B cell (primary cell): ENCODE measurements at regions not wholly inside any gene's neighbourhood (a gene's known extent, or its start where the extent isn't known, plus 50 kb on each side); places are given as distances from the start of the nearest gene placed in this dataset.

ENCODE experiments used
- ATAC-seq: fragments of 200-7000 bp; cut with Tn5 transposase; one replicate; pipeline ENCODE4 v1.10.0; 2021; ENCODE audit warnings: low read depth, mild to moderate bottlenecking, moderate number of reproducible peaks, moderate library complexity
- CTCF ChIA-PET: fragments of 350-600 bp; sonication (Branson Sonifier 250); formaldehyde crosslinking; loops from one replicate; lab custom pipeline; 2021; ENCODE audit warnings: antibody characterized with exemption, inconsistent platforms; lab: Charles Lee
- POLR2A ChIA-PET: fragments of 350-600 bp; sonication (Branson Sonifier 250); formaldehyde crosslinking; loops from one replicate; lab custom pipeline; 2021; ENCODE audit warnings: antibody characterized with exemption; lab: Charles Lee
- DNase-seq: peaks from one replicate; pipeline ENCODE4 v3.0.0; 2013
- H2AFZ ChIP-seq: 2 replicates; pipeline ENCODE4 v1.6.1; 2012; ENCODE audit warnings: mild to moderate bottlenecking, low read depth, low read length; ENCODE audit not compliant: insufficient read depth, poor library complexity, severe bottlenecking
- H3K27ac ChIP-seq, 2 donors: 1 replicate in 1 of 2; 2 replicates in 1 of 2; pipeline ENCODE4 v1.5.1; 2012 to 2013; ENCODE audit warnings: low read length in 2 of 2, mild to moderate bottlenecking in 2 of 2, moderate library complexity in 1 of 2
- H3K27me3 ChIP-seq, 4 experiments: fragments of 200-600 bp in 1 of 4; sonication (generic) in 1 of 4; replicated peaks in 1 of 4; 1 replicate in 2 of 4; 2 replicates in 2 of 4; pipeline versions ENCODE4 v1.6.1 to v1.7.0; 2013 to 2016; ENCODE audit warnings: low read length in 3 of 4, mild to moderate bottlenecking in 2 of 4, mixed read lengths in 1 of 4, moderate library complexity in 1 of 4; ENCODE audit not compliant: insufficient read depth in 4 of 4, control insufficient read depth in 3 of 4; ENCODE audit errors: control extremely low read depth in 1 of 4
- H3K36me3 ChIP-seq, 2 experiments: replicated peaks in 1 of 2; 1 replicate in 1 of 2; 2 replicates in 1 of 2; pipeline versions ENCODE4 v1.6.1 to v1.7.1; 2013; ENCODE audit warnings: low read length in 1 of 2; ENCODE audit not compliant: insufficient read depth in 2 of 2, control insufficient read depth in 1 of 2; ENCODE audit errors: control extremely low read depth in 1 of 2, extremely low read depth in 1 of 2
- H3K4me1 ChIP-seq, 2 donors: fragments of 200-600 bp in 1 of 2; sonication (generic) in 1 of 2; 1 replicate in 1 of 2; 2 replicates in 1 of 2; pipeline versions ENCODE4 v1.5.1 to v1.6.1; 2013 to 2017; ENCODE audit warnings: low read length in 2 of 2; ENCODE audit not compliant: control insufficient read depth in 2 of 2, insufficient read depth in 2 of 2
- H3K4me2 ChIP-seq: replicated peaks from 2 replicates; pipeline ENCODE3; 2012; ENCODE audit warnings: mild to moderate bottlenecking, low read depth, low read length; ENCODE audit not compliant: poor library complexity, severe bottlenecking
- H3K4me3 ChIP-seq, 5 experiments: fragments of 200-600 bp in 1 of 5; sonication (generic) in 1 of 5; 1 replicate in 3 of 5; 2 replicates in 2 of 5; pipeline versions ENCODE4 v1.5.1 to v1.7.0; 2011 to 2016; ENCODE audit warnings: low read length in 4 of 5, mild to moderate bottlenecking in 4 of 5, low read depth in 2 of 5, control low read depth in 1 of 5, moderate library complexity in 1 of 5; ENCODE audit not compliant: insufficient read depth in 1 of 5; ENCODE audit errors: control extremely low read depth in 1 of 5, extremely low read depth in 1 of 5
- H3K79me2 ChIP-seq: fragments of 200-600 bp; sonication (generic); one replicate; pipeline ENCODE4 v1.6.0; 2016; ENCODE audit warnings: low read length; ENCODE audit not compliant: control insufficient read depth, insufficient read depth
- H3K9ac ChIP-seq: fragments of 200-600 bp; sonication (generic); 2 replicates; pipeline ENCODE4 v1.6.1; 2017; ENCODE audit warnings: mild to moderate bottlenecking, low read length, moderate library complexity
- H3K9me3 ChIP-seq, 3 donors: one replicate each; pipeline versions ENCODE4 v1.6.1 to v1.7.1; 2013; ENCODE audit warnings: low read length in 2 of 3; ENCODE audit not compliant: control insufficient read depth in 2 of 3, insufficient read depth in 1 of 3; ENCODE audit errors: control extremely low read depth in 1 of 3
- H4K20me1 ChIP-seq: 2 replicates; pipeline ENCODE4 v1.6.0; 2012; ENCODE audit warnings: mild to moderate bottlenecking, low read length; ENCODE audit not compliant: insufficient read depth, control insufficient read depth, poor library complexity, severe bottlenecking
- H3K27ac Mint-ChIP-seq: one replicate; pipeline ENCODE4 v1.8.0; 2021; ENCODE audit warnings: mixed read lengths
- H3K27me3 Mint-ChIP-seq: one replicate; pipeline ENCODE4 v1.8.0; 2021; ENCODE audit warnings: mixed read lengths
- H3K4me1 Mint-ChIP-seq: one replicate; pipeline ENCODE4 v1.8.0; 2021; ENCODE audit warnings: mixed read lengths
- H3K4me3 Mint-ChIP-seq: one replicate; pipeline ENCODE4 v1.8.0; 2021; ENCODE audit warnings: mixed read lengths
- H3K9me3 Mint-ChIP-seq: one replicate; pipeline ENCODE4 v1.8.0; 2022; ENCODE audit warnings: mixed read lengths; ENCODE audit not compliant: insufficient read depth
- EZH2 ChIP-seq: IDR thresholded peaks from 2 replicates; pipeline ENCODE4 v1.6.1; 2012; ENCODE audit warnings: borderline replicate concordance, low read depth, mild to moderate bottlenecking, moderate library complexity, low read length; ENCODE audit not compliant: insufficient read depth, poor library complexity, severe bottlenecking
- WGBS: methylation state at CpG from one replicate; pipeline ENCODE4 v1.1.5; 2013; ENCODE audit warnings: missing lambda C conversion rate; ENCODE audit not compliant: insufficient coverage; 5-methylcytosine and 5-hydroxymethylcytosine counted together
- intact Hi-C: fragments of 100-400 bp; cut with micrococcal nuclease; formaldehyde crosslinking; loops from one replicate; pipeline ENCODE4 v1.10.0; 2022
- TF ChIP-seq, protein P1 (sequence below): fragments of 200-600 bp; IDR thresholded peaks from one replicate; pipeline ENCODE4 v1.8.0; 2022; ENCODE audit warnings: antibody characterized with exemption, mild to moderate bottlenecking

DNA sequence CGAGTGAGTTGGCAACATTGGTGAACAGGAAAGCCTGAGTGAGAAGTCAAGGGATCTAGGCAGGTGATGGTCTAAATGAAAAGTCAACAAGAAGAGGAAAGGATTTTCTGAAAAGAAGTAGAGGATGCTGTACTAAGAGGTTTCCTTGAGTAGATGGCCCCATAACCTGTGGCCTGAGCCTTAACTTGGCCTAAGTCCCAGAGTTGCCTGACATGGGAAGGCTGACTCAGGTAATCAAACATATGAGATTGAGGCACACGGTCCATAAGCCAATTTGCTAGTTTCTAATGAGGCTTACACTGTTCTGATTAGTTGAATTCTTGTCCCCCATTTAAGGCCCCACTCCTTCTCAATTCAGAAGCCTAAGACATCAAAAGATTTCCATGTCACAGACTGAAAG lies 262.5 kb upstream of the LMCD1 start:
- Histone ChIP-seq H4K20me1 (no peaks in the 10 kb centered on the region), H3K4me3 (no peak overlapping the region), H3K36me3 (no peaks in the 10 kb centered on the region), H3K4me1 (no peaks in the 10 kb centered on the region), H3K4me2 (no peak overlapping the region), H3K27ac (no peak overlapping the region), H2AFZ (no peak overlapping the region), H3K79me2 (no peaks in the 10 kb centered on the region), H3K9me3 (peaks cover 0 to 3% (median 0%) of the 10 kb centered on the region in 3 donors), H3K27me3 (no peaks in the 10 kb centered on the region), H3K9ac (no peak overlapping the region)
- no peaks in the 10 kb centered on the region for H3K9me3 Mint-ChIP-seq
- H3K4me1 Mint-ChIP-seq: no peaks in the 10 kb centered on the region
- ChIA-PET CTCF (interaction anchor here (0.6 to 3.0 kb wide), 7 partner anchors 9 to 1772 kb away, joined by 3 to 16 read pairs (median 5); no protein-coding TSS in a partner anchor), POLR2A (no interaction called here)
- DNase-seq: no peak
- H3K27me3 Mint-ChIP-seq: peaks cover 5% of the 10 kb centered on the region
- intact Hi-C loops: no loop called here
- TF ChIP-seq, protein P1, sequence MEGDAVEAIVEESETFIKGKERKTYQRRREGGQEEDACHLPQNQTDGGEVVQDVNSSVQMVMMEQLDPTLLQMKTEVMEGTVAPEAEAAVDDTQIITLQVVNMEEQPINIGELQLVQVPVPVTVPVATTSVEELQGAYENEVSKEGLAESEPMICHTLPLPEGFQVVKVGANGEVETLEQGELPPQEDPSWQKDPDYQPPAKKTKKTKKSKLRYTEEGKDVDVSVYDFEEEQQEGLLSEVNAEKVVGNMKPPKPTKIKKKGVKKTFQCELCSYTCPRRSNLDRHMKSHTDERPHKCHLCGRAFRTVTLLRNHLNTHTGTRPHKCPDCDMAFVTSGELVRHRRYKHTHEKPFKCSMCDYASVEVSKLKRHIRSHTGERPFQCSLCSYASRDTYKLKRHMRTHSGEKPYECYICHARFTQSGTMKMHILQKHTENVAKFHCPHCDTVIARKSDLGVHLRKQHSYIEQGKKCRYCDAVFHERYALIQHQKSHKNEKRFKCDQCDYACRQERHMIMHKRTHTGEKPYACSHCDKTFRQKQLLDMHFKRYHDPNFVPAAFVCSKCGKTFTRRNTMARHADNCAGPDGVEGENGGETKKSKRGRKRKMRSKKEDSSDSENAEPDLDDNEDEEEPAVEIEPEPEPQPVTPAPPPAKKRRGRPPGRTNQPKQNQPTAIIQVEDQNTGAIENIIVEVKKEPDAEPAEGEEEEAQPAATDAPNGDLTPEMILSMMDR: no peak
- no peak overlapping the region for H3K4me3 Mint-ChIP-seq
- WGBS: 100% methylated on average over 1 of the region's 2 CpGs
- no peak for ATAC-seq
- no peak overlapping the region for H3K27ac Mint-ChIP-seq

DNA sequence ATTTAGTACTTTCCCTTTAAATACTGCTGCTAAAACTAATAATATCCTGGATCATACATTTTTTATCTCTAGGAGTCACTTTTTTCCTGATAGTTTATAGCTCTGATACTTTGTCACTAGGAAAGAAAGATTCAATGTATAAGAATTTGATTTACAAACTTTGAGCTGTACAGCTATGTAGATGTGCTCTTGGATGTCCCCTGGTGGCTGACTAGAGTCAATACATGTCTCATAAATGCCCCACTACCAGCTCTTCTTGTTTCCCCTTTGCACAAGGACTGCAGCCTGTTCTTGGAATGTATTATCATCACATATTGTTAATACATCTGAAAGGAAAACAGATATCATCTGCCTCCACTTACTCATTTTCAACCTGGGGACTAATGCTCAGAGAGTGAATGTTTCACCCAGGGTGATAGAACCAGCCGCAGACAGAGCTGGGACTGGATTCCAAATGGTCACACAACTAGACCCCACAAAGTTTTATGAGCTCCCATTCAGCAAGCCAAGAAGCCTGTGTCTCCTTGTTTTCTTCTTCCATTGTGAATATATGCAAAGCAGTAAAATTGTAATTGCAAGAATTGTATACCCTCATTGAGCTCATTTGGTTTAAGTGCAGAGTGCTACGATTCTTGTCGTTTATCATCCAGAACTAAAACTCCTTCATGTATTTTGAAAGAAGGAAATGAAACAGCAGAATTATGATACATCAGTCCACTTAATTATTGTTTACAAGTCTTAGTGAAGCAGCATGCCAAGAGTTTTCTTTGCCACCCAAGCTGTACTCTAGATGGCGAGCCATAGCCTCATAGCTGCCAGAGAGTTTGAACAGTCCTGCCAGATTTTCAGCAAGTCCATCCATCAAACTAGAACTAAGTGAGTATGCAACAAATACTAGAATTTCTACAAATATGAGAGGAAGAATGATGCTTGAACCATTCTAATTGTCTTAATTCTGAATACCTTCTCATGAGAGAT lies 261.6 kb upstream of the LMCD1 start:
- no peak overlapping the region for H3K27ac ChIP-seq
- Mint-ChIP-seq H3K9me3 (no peaks in the 10 kb centered on the region), H3K4me3 (no peak overlapping the region), H3K4me1 (no peaks in the 10 kb centered on the region), H3K27me3 (no peaks in the 10 kb centered on the region), H3K27ac (no peak overlapping the region)
- ATAC-seq (no peak), DNase-seq (peak; percentile 29)
- TF ChIP-seq, protein P1: peak; percentile 91
- no peak for TF ChIP-seq EZH2
- H3K27me3 ChIP-seq: no peaks in the 10 kb centered on the region
- no peak overlapping the region for H3K9ac ChIP-seq
- H2AFZ ChIP-seq: no peak overlapping the region
- no peaks in the 10 kb centered on the region for H4K20me1 ChIP-seq
- no peaks in the 10 kb centered on the region for H3K4me1 ChIP-seq
- no peak overlapping the region for H3K4me3 ChIP-seq
- no CpG with 5 or more reads among the region's 4 CpGs for WGBS
- POLR2A ChIA-PET: no interaction called here
- intact Hi-C loops: no loop called here
- CTCF ChIA-PET: interaction anchor here (0.6 to 3.0 kb wide), 7 partner anchors 9 to 183 kb away, joined by 3 to 16 read pairs (median 5); no protein-coding TSS in a partner anchor
- no peaks in the 10 kb centered on the region for H3K79me2 ChIP-seq
- no peak overlapping the region for H3K4me2 ChIP-seq
- peaks cover 0 to 3% (median 0%) of the 10 kb centered on the region in 3 donors for H3K9me3 ChIP-seq
- no peaks in the 10 kb centered on the region for H3K36me3 ChIP-seq
